C4-2B (cell line): ENCODE measurements at regions not wholly inside any gene's neighbourhood (a gene's known extent, or its start where the extent isn't known, plus 50 kb on each side); places are given as distances from the start of the nearest gene placed in this dataset.

ENCODE experiments used
- H3K27ac ChIP-seq: fragments of 450-650 bp; 2 replicates; pipeline ENCODE4 v1.5.1; 2017
- CTCF ChIP-seq: fragments of 450-650 bp; conservative IDR thresholded peaks from 2 replicates; pipeline ENCODE4 v1.5.1; 2017; ENCODE audit warnings: mild to moderate bottlenecking
- ZFX ChIP-seq: fragments of 450-650 bp; IDR thresholded peaks from 2 replicates; pipeline ENCODE4 v1.6.1; 2017

- H3K27ac ChIP-seq = no peak overlapping the region
- no peak for TF ChIP-seq ZFX
- peak; percentile 43 for TF ChIP-seq CTCF
These were observed 681.0 kb upstream of the ID2 start for GRCh38 chr2:8000870-8001269.

GRCh38 chr2:8002765-8003393 lies 679.0 kb upstream of the ID2 start:
- TF ChIP-seq ZFX (no peak), CTCF (no peak)
- no peak overlapping the region for H3K27ac ChIP-seq

- TF ChIP-seq ZFX = no peak
- TF ChIP-seq CTCF = no peak
- no peak overlapping the region for H3K27ac ChIP-seq
These were observed 678.3 kb upstream of the ID2 start for GRCh38 chr2:8003462-8004075.

- TF ChIP-seq ZFX = no peak
- no peak for TF ChIP-seq CTCF
- no peak overlapping the region for H3K27ac ChIP-seq
These were observed 677.6 kb upstream of the ID2 start for GRCh38 chr2:8004250-8004681.

GRCh38 chr2:8006181-8006580 lies 675.7 kb upstream of the ID2 start:
- H3K27ac ChIP-seq = no peak overlapping the region

GRCh38 chr2:8006626-8007025 lies 675.2 kb upstream of the ID2 start:
- TF ChIP-seq CTCF (no peak), ZFX (no peak)
- H3K27ac ChIP-seq = no peak overlapping the region

More at GRCh38 chr2:8006181-8006580, 675.7 kb upstream of the ID2 start:
- TF ChIP-seq ZFX (no peak), CTCF (no peak)

- no peak for TF ChIP-seq CTCF
- no peak for TF ChIP-seq ZFX
- H3K27ac ChIP-seq = no peak overlapping the region
These were observed 672.8 kb upstream of the ID2 start for GRCh38 chr2:8009010-8009597.
